CD4-positive, CD25-positive, alpha-beta regulatory T cell (primary cell): ENCODE measurements at regions not wholly inside any gene's neighbourhood (a gene's known extent, or its start where the extent isn't known, plus 50 kb on each side); places are given as distances from the start of the nearest gene placed in this dataset.

Experiments used
- ATAC-seq, 2 donors: fragments of 150-1000 bp; cut with Tn5 transposase; one replicate each; pipeline ENCODE4 v1.10.0; 2021; ENCODE audit warnings: low read depth in 2 of 2, moderate number of reproducible peaks in 2 of 2, moderate library complexity in 1 of 2
- DNase-seq, 3 donors: peaks; one replicate each; pipeline versions ENCODE4 v3.0.0 to v3.0.0-alpha.2; 2012 to 2022; ENCODE audit warnings: mixed read lengths in 1 of 3
- H3K27ac ChIP-seq: one replicate; pipeline ENCODE4 v1.7.0; 2013; ENCODE audit warnings: mild to moderate bottlenecking, low read length; ENCODE audit not compliant: insufficient read depth, poor library complexity, severe bottlenecking
- H3K27me3 ChIP-seq: one replicate; pipeline ENCODE4 v1.7.0; 2013; ENCODE audit warnings: low read length; ENCODE audit not compliant: control insufficient read depth, insufficient read depth
- H3K36me3 ChIP-seq: one replicate; pipeline ENCODE4 v1.7.0; 2013; ENCODE audit warnings: mild to moderate bottlenecking, low read length, moderate library complexity; ENCODE audit not compliant: control insufficient read depth, insufficient read depth
- H3K4me1 ChIP-seq: 2 replicates; pipeline ENCODE4 v1.7.0; 2013; ENCODE audit warnings: mild to moderate bottlenecking, low read length; ENCODE audit not compliant: insufficient read depth, control insufficient read depth, poor library complexity, severe bottlenecking
- H3K4me3 ChIP-seq: one replicate; pipeline ENCODE4 v1.7.0; 2013; ENCODE audit warnings: low read depth, mild to moderate bottlenecking, low read length, moderate library complexity
- H3K9me3 ChIP-seq, 2 experiments: 1 replicate in 1 of 2; 2 replicates in 1 of 2; pipeline ENCODE4 v1.7.0; 2013; ENCODE audit warnings: low read length in 2 of 2, mild to moderate bottlenecking in 1 of 2, moderate library complexity in 1 of 2; ENCODE audit not compliant: control insufficient read depth in 2 of 2
- H3K27ac Mint-ChIP-seq, 3 donors: one replicate each; pipeline ENCODE4 v1.8.0; 2020 to 2022; ENCODE audit warnings: mild to moderate bottlenecking in 3 of 3, mixed read lengths in 3 of 3, moderate library complexity in 2 of 3
- H3K27me3 Mint-ChIP-seq: one replicate; pipeline ENCODE4 v1.8.0; 2022; ENCODE audit warnings: mild to moderate bottlenecking, mixed read lengths
- H3K36me3 Mint-ChIP-seq: one replicate; pipeline ENCODE4 v1.8.0; 2020; ENCODE audit warnings: mixed read lengths
- H3K4me1 Mint-ChIP-seq, 4 donors: one replicate each; pipeline ENCODE4 v1.8.0; 2020 to 2022; ENCODE audit warnings: mixed read lengths in 4 of 4, mild to moderate bottlenecking in 1 of 4
- H3K4me3 Mint-ChIP-seq, 4 donors: one replicate each; pipeline ENCODE4 v1.8.0; 2020 to 2022; ENCODE audit warnings: mild to moderate bottlenecking in 4 of 4, mixed read lengths in 4 of 4, moderate library complexity in 3 of 4
- H3K9me3 Mint-ChIP-seq, 7 donors: one replicate each; pipeline ENCODE4 v1.8.0; 2020 to 2022; ENCODE audit warnings: mixed read lengths in 7 of 7, mild to moderate bottlenecking in 3 of 7, moderate library complexity in 2 of 7

GRCh38 chr5:3265936-3266335 is 329.7 kb upstream of the IRX1 start:
- peaks cover 0 to 5% of the 10 kb centered on the region in 2 experiments for H3K9me3 ChIP-seq
- peaks cover 4% of the 10 kb centered on the region for H3K27me3 Mint-ChIP-seq

GRCh38 chr5:3265131-3265885 is 330.3 kb upstream of the IRX1 start:
- Mint-ChIP-seq H3K27ac (no peak overlapping the region), H3K27me3 (peaks cover 4% of the 10 kb centered on the region), H3K4me1 (no peaks in the 10 kb centered on the region)

More at GRCh38 chr5:3265936-3266335, 329.7 kb upstream of the IRX1 start:
- no peak overlapping the region for H3K4me3 ChIP-seq
- DNase-seq = no peak
- no peaks in the 10 kb centered on the region for H3K36me3 Mint-ChIP-seq
- no peak overlapping the region for H3K27ac Mint-ChIP-seq
- no peaks in the 10 kb centered on the region for H3K4me1 Mint-ChIP-seq
- no peaks in the 10 kb centered on the region for H3K27me3 ChIP-seq
- H3K9me3 Mint-ChIP-seq = peaks cover 0 to 13% (median 4%) of the 10 kb centered on the region in 7 donors
- H3K4me1 ChIP-seq = no peaks in the 10 kb centered on the region
- H3K4me3 Mint-ChIP-seq = peak overlapping the region in 1 of 4 donors; percentile 88
- no peak overlapping the region for H3K27ac ChIP-seq
- no peak for ATAC-seq
- no peaks in the 10 kb centered on the region for H3K36me3 ChIP-seq

GRCh38 chr5:3262451-3262850 is 333.2 kb upstream of the IRX1 start:
- Histone ChIP-seq H3K27ac (no peak overlapping the region), H3K4me1 (no peaks in the 10 kb centered on the region), H3K27me3 (no peaks in the 10 kb centered on the region), H3K9me3 (peaks cover 0 to 4% of the 10 kb centered on the region in 2 experiments), H3K4me3 (no peak overlapping the region), H3K36me3 (no peaks in the 10 kb centered on the region)
- no peak overlapping the region for H3K27ac Mint-ChIP-seq
- ATAC-seq (no peak), DNase-seq (no peak)
- H3K9me3 Mint-ChIP-seq = peaks cover 0 to 10% (median 3%) of the 10 kb centered on the region in 7 donors
- no peaks in the 10 kb centered on the region for H3K27me3 Mint-ChIP-seq
- H3K4me3 Mint-ChIP-seq = no peak overlapping the region
- no peaks in the 10 kb centered on the region for H3K36me3 Mint-ChIP-seq
- no peaks in the 10 kb centered on the region for H3K4me1 Mint-ChIP-seq

More at GRCh38 chr5:3265131-3265885, 330.3 kb upstream of the IRX1 start:
- ATAC-seq (no peak), DNase-seq (no peak)
- Histone ChIP-seq H3K27ac (no peak overlapping the region), H3K9me3 (peaks cover 0 to 4% of the 10 kb centered on the region in 2 experiments), H3K27me3 (no peaks in the 10 kb centered on the region), H3K36me3 (no peaks in the 10 kb centered on the region), H3K4me3 (no peak overlapping the region), H3K4me1 (no peaks in the 10 kb centered on the region)
- no peak overlapping the region for H3K4me3 Mint-ChIP-seq
- H3K36me3 Mint-ChIP-seq = no peaks in the 10 kb centered on the region
- H3K9me3 Mint-ChIP-seq = peaks cover 0 to 10% (median 3%) of the 10 kb centered on the region in 7 donors

- Mint-ChIP-seq H3K9me3 (peaks cover 0 to 10% (median 3%) of the 10 kb centered on the region in 7 donors), H3K27me3 (no peaks in the 10 kb centered on the region), H3K36me3 (no peaks in the 10 kb centered on the region), H3K4me3 (no peak overlapping the region), H3K4me1 (no peaks in the 10 kb centered on the region), H3K27ac (no peak overlapping the region)
- H3K4me1 ChIP-seq = no peaks in the 10 kb centered on the region
- DNase-seq = no peak
- no peaks in the 10 kb centered on the region for H3K36me3 ChIP-seq
- H3K27me3 ChIP-seq = no peaks in the 10 kb centered on the region
- no peak overlapping the region for H3K27ac ChIP-seq
- H3K9me3 ChIP-seq = peaks cover 0 to 4% of the 10 kb centered on the region in 2 experiments
- ATAC-seq = no peak
- H3K4me3 ChIP-seq = no peak overlapping the region
Measured at GRCh38 chr5:3261081-3261480, 334.6 kb upstream of the IRX1 start.

- Mint-ChIP-seq H3K4me1 (no peaks in the 10 kb centered on the region), H3K27me3 (no peaks in the 10 kb centered on the region), H3K9me3 (peaks cover 0 to 10% (median 4%) of the 10 kb centered on the region in 7 donors), H3K4me3 (no peak overlapping the region), H3K27ac (no peak overlapping the region), H3K36me3 (no peaks in the 10 kb centered on the region)
- peaks cover 0 to 4% of the 10 kb centered on the region in 2 experiments for H3K9me3 ChIP-seq
- no peak overlapping the region for H3K4me3 ChIP-seq
- no peak for DNase-seq
- no peak for ATAC-seq
- H3K36me3 ChIP-seq = no peaks in the 10 kb centered on the region
- no peaks in the 10 kb centered on the region for H3K27me3 ChIP-seq
- no peak overlapping the region for H3K27ac ChIP-seq
- no peaks in the 10 kb centered on the region for H3K4me1 ChIP-seq
Measured at GRCh38 chr5:3258050-3258449, 337.6 kb upstream of the IRX1 start.

- peaks cover 0 to 11% (median 3%) of the 10 kb centered on the region in 7 donors for H3K9me3 Mint-ChIP-seq
- no peak overlapping the region for H3K27ac Mint-ChIP-seq
- Histone ChIP-seq H3K36me3 (no peaks in the 10 kb centered on the region), H3K4me3 (no peak overlapping the region), H3K9me3 (no peaks in the 10 kb centered on the region), H3K4me1 (no peaks in the 10 kb centered on the region), H3K27ac (no peak overlapping the region), H3K27me3 (no peaks in the 10 kb centered on the region)
- H3K4me1 Mint-ChIP-seq = no peaks in the 10 kb centered on the region
- H3K36me3 Mint-ChIP-seq = no peaks in the 10 kb centered on the region
- no peak overlapping the region for H3K4me3 Mint-ChIP-seq
- no peak for ATAC-seq
- H3K27me3 Mint-ChIP-seq = no peaks in the 10 kb centered on the region
- no peak for DNase-seq
Measured at GRCh38 chr5:3252235-3252634, 343.4 kb upstream of the IRX1 start.

- no peak overlapping the region for H3K27ac ChIP-seq
- no peak overlapping the region for H3K4me3 Mint-ChIP-seq
- H3K9me3 Mint-ChIP-seq = peaks cover 0 to 11% (median 3%) of the 10 kb centered on the region in 7 donors
- H3K27me3 Mint-ChIP-seq = no peaks in the 10 kb centered on the region
- no peaks in the 10 kb centered on the region for H3K36me3 Mint-ChIP-seq
- ATAC-seq (no peak), DNase-seq (no peak)
- H3K9me3 ChIP-seq = no peaks in the 10 kb centered on the region
- H3K4me1 Mint-ChIP-seq = no peaks in the 10 kb centered on the region
- no peaks in the 10 kb centered on the region for H3K36me3 ChIP-seq
- no peaks in the 10 kb centered on the region for H3K27me3 ChIP-seq
- no peak overlapping the region for H3K27ac Mint-ChIP-seq
- no peak overlapping the region for H3K4me3 ChIP-seq
- no peaks in the 10 kb centered on the region for H3K4me1 ChIP-seq
Measured at GRCh38 chr5:3251784-3252183, 343.8 kb upstream of the IRX1 start.

GRCh38 chr5:3249401-3249800 is 346.2 kb upstream of the IRX1 start:
- no peaks in the 10 kb centered on the region for H3K36me3 Mint-ChIP-seq
- H3K27ac Mint-ChIP-seq = no peak overlapping the region

More at GRCh38 chr5:3249401-3249800, 346.2 kb upstream of the IRX1 start:
- Mint-ChIP-seq H3K4me1 (no peaks in the 10 kb centered on the region), H3K27me3 (no peaks in the 10 kb centered on the region), H3K4me3 (no peak overlapping the region), H3K9me3 (peaks cover 0 to 11% (median 5%) of the 10 kb centered on the region in 7 donors)
- Histone ChIP-seq H3K36me3 (no peaks in the 10 kb centered on the region), H3K27ac (no peak overlapping the region), H3K4me3 (no peak overlapping the region), H3K27me3 (no peaks in the 10 kb centered on the region), H3K9me3 (no peaks in the 10 kb centered on the region), H3K4me1 (no peaks in the 10 kb centered on the region)
- DNase-seq (no peak), ATAC-seq (no peak)
